ENCODE measurements at regions not wholly inside any gene's neighbourhood (a gene's known extent, or its start where the extent isn't known, plus 50 kb on each side); places are given as distances from the start of the nearest gene placed in this dataset.
"Not testable (repeated sequence)": the region's sequence is repeated elsewhere in the genome, so short reads cannot be mapped to it uniquely, and the experiment has no call there.

DNA sequence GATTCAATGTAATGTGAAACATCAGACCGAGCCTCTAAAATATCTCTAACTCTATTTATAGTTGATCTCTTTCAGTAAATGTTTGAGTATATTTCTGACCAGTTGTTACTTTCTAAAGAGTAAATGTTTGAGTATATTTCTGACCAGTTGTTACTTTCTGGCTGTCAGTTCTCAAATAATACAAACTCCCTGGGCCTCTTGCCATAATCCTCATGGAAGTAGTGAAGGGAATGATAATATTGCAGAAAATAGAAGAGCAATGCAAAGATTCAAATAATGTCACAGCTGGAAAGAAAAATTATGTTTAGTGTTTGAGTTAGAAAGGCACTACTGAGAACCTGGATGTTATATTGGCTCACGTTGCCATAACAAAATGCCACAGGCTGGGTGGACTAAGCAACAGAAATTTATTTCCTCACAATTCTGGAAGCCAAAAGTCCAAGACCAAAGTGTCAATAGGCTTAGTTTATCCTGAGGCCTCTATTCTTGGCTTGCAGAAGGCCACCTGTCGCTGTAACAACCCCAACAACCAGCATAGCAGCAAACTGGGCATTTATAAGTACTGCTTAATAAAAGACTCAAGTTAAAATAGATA is 470.6 kb upstream of the BCHE start:
- DNase-seq (no peak), ATAC-seq (no peak)
- intact Hi-C loops (cut with micrococcal nuclease) = no loop called here

DNA sequence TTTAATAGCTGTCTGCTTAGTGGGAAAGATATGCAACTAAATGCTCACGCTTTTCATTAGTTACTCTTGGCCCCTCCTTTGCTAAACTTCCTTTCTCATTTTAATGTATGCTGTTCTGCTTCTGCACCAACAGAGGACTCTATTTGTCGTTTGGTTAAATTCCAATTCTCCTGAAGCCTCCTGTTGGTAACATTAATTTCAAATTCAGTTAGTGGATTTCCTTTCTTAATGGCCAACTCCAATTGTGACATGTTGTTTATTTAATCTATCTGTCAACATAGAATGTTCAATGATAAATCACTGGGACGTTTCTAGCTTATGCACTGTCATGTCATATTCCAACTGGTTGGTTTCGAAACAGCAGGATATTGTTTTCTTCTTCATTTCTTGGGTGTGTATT is 467.4 kb upstream of the BCHE start:
- intact Hi-C loops (cut with micrococcal nuclease) = no loop called here
- DNase-seq (no peak), ATAC-seq (no peak)

DNA sequence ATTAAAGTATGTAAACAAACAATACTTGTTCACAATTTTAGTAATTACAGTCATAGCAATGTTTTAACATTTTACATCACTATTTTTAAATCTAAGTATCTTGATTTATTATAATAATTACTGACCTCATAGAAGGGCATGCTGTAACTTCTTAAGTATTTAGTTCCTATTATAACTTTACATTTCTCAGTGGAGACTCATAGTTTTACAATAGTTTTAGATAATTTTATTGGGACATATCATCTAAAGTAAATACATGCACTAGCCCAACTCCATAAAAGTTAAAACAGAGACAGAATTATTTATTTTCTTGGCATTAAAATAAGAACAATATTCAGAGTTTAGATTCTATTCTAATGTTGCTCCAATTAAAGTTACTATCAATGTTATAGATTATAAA is 466.5 kb upstream of the BCHE start:
- ATAC-seq (no peak), DNase-seq (no peak)
- intact Hi-C loops (cut with micrococcal nuclease) = no loop called here

GRCh38 chr3:166302331-166302730 is 465.1 kb upstream of the BCHE start:
- intact Hi-C loops (cut with micrococcal nuclease) = no loop called here
- DNase-seq = no peak

GRCh38 chr3:166296179-166296783 is 459.1 kb upstream of the BCHE start:
- DNase-seq (no peak), ATAC-seq (no peak)
- intact Hi-C loops (cut with micrococcal nuclease) = no loop called here

More at GRCh38 chr3:166302331-166302730, 465.1 kb upstream of the BCHE start:
- ATAC-seq = no peak

DNA sequence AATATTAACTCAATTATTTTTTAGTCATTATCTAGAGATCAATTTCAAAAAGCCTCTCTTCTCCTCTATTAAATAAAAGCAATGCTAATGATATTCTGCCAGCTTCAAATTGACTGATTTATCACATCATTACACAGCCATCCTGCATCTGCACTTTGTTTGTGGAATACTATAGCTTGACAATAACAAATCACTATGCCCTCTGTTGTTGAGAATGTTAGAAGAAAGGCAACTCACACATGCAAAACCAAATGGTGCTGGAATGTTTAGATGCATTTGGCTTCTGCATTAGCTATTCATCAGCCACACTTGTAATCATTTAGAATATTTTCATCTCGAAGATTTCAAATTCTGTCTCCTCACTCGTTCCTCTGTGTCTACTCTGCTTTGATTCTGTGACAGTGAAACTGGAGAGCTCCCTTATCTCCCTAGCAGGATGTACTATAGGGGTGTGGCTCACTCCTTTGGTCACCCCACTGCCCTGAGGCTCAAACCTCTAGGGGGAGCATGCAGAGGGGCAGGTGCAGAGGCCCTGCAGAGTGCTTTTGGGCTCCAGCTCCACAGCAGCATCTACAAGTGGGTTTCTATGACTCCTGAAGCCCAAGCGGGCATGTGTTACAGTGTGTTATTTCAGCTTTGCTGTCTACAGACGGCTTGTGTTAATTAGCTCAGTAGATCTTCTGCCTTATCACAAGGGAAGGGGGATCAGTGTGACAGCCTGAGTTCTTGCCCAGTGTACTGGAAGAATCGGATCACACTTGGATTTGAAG is 454.1 kb upstream of the BCHE start:
- DNase-seq (no peak), ATAC-seq (no peak)
- intact Hi-C loops (cut with micrococcal nuclease) = no loop called here

DNA sequence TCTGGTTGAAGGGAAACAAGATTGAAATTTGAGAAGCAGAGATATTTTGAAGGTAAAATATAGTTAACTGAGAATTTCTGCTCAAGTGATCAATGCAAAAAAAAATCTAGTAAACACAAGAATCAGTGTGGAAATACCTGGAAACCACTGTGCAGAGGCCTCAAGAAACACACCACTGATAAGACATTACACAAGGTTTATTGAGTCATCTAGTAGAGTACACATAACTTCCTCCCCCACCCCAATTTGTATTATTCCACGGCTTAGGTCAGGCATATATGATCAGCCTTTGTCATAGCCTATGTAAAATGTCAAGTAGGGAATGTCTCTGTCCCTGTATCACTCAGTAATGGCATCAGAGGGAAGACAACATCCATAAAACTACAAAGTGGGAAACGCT is 447.8 kb upstream of the BCHE start:
- no peak for DNase-seq
- intact Hi-C loops (cut with micrococcal nuclease) = no loop called here
- no peak for ATAC-seq

GRCh38 chr3:166283840-166284239 is 446.6 kb upstream of the BCHE start:
- ATAC-seq (no peak), DNase-seq (no peak)
- intact Hi-C loops (cut with micrococcal nuclease) = no loop called here

GRCh38 chr3:166282931-166283330 is 445.7 kb upstream of the BCHE start:
- DNase-seq (no peak), ATAC-seq (no peak)
- intact Hi-C loops (cut with micrococcal nuclease) = no loop called here

- no peak for DNase-seq
- no peak for ATAC-seq
- intact Hi-C loops (cut with micrococcal nuclease) = no loop called here
Observed at GRCh38 chr3:166279636-166280035, 442.4 kb upstream of the BCHE start.

DNA sequence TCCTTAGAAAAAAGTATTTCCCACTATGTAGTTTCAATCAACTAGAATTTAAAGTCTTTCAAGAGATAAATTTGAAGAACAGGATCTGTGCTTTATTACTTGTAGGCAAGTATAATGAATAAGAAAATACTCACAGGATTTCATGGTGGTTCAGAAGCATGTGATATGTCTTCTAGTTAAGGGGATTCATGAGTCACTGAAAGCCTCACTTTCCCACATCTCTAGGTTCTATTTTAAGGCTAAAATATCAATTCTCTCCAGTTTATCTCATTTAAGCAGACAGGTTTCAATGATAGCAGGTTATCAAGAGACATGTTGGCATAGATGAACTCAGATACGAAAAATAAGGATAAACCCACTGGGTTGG is 437.8 kb upstream of the BCHE start:
- ATAC-seq (no peak), DNase-seq (no peak)
- intact Hi-C loops (cut with micrococcal nuclease) = no loop called here

GRCh38 chr3:166274351-166275023 is 437.3 kb upstream of the BCHE start:
- intact Hi-C loops (cut with micrococcal nuclease) = no loop called here
- no peak for DNase-seq
- no peak for ATAC-seq

DNA sequence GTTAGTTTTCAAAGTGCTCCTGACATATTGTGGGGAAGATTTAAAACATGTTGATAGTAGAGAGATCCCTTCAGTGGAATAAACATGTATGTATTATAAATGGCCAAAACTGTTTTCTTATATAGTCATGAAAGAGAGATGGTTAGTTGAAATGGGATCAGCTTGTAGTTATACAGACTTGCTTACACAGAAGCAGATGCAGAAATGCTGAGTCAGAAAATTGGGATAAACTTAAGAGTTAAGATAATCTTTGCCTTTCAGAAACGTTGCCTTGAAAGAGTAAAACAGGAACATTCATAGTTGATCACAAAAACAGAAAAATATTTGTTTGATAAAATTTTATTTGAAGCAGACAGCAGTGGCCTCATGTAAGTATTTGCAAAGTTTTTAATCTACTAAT is 433.2 kb upstream of the BCHE start:
- ATAC-seq = no peak
- intact Hi-C loops (cut with micrococcal nuclease) = no loop called here
- no peak for DNase-seq

DNA sequence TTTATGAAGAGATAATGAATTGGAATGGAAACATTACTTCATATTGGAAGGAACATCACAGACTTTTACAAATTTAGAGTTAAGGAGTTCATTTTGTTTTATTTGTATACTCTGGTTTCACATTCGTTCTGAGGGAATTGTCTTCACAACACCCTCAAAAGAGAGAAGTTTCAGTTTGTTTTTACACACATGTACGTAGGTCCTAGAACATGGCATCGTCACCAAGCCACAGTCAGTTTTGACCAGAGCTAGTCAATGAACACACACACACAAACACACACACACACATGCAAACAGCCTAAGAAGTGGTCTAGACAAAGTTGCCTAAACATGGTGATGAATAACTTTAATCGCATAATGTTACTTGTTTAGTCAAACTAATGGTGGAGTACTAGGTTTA is 427.9 kb upstream of the BCHE start:
- intact Hi-C loops (cut with micrococcal nuclease) = no loop called here
- ATAC-seq (no peak), DNase-seq (no peak)

GRCh38 chr3:166263460-166263859 is 426.2 kb upstream of the BCHE start:
- intact Hi-C loops (cut with micrococcal nuclease) = no loop called here
- no peak for ATAC-seq
- DNase-seq = no peak

- DNase-seq; intact Hi-C loops (cut with micrococcal nuclease); ATAC-seq: not testable (repeated sequence)
Observed at GRCh38 chr3:166258293-166258850, 421.1 kb upstream of the BCHE start.

DNA sequence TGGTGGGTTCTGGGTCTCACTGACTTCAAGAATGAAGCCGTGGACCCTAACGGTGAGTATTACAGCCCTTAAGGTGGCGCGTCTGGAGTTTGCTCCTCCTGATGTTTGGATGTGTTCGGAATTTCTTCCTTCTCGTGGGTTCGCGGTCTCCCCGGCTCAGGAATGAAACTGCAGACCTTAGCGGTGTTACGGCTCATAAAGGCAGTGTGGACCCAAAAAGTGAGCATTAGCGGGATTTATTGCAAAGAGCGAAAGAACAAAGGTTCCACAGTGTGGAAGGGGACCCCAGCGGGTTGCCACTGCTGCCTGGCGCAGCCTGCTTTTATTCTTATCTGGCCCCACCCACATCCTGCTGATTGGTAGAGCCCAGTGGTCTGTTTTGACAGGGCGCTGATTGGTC is 420.5 kb upstream of the BCHE start:
- no peak for ATAC-seq
- no peak for DNase-seq
- intact Hi-C loops (cut with micrococcal nuclease) = no loop called here

- intact Hi-C loops (cut with micrococcal nuclease) = no loop called here
- DNase-seq = no peak
- no peak for ATAC-seq
Observed at GRCh38 chr3:166248784-166249183, 411.6 kb upstream of the BCHE start.

- ATAC-seq (no peak), DNase-seq (no peak)
- intact Hi-C loops (cut with micrococcal nuclease) = no loop called here
Observed at GRCh38 chr3:166243511-166243910, 406.3 kb upstream of the BCHE start.

DNA sequence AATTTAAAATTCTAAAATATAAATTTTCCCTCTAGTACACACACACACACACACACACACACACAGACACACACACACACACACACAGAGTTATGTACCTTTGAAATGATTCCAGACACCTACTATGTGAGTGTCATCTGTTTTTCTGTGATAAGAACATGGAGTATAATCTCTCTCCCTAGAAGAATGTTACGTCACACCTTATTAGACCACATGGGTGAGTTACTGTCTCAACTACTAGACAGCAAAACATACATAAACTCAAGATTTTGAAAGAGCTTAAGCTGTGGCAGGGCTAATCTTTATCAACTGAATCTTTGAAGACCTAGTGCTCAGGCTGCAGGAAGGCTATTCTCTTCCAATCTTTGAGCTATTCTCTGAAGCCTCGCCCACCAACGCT is 385.9 kb upstream of the BCHE start:
- ATAC-seq = no peak
- DNase-seq = no peak
- intact Hi-C loops (cut with micrococcal nuclease) = no loop called here

Data from left ventricle myocardium superior (tissue), 1 donor.